Activated B cell treated with CpG ODN at 0.5 μM for 24 hours (primary cell): ENCODE measurements at regions not wholly inside any gene's neighbourhood (a gene's known extent, or its start where the extent isn't known, plus 50 kb on each side); places are given as distances from the start of the nearest gene placed in this dataset.

Experiments used
- ATAC-seq: fragments of 200-7000 bp; cut with Tn5 transposase; one replicate; pipeline ENCODE4 v1.10.0; 2021; ENCODE audit warnings: low read depth, mild to moderate bottlenecking, moderate library complexity
- CTCF ChIA-PET: fragments of 350-600 bp; sonication (Branson Sonifier 250); formaldehyde crosslinking; loops from one replicate; lab custom pipeline; 2021; ENCODE audit warnings: antibody characterized with exemption; lab: Charles Lee
- POLR2A ChIA-PET: fragments of 350-600 bp; sonication (Branson Sonifier 250); formaldehyde crosslinking; loops from one replicate; lab custom pipeline; 2021; ENCODE audit warnings: antibody characterized with exemption; lab: Charles Lee
- DNase-seq: peaks from one replicate; pipeline ENCODE4 v3.0.0; 2022
- H3K27ac Mint-ChIP-seq: one replicate; pipeline ENCODE4 v1.8.0; 2020; ENCODE audit warnings: mixed read lengths
- H3K27me3 Mint-ChIP-seq: one replicate; pipeline ENCODE4 v1.8.0; 2021; ENCODE audit warnings: mixed read lengths
- H3K36me3 Mint-ChIP-seq: one replicate; pipeline ENCODE4 v1.8.0; 2021; ENCODE audit warnings: low read depth, mixed read lengths
- H3K4me1 Mint-ChIP-seq: one replicate; pipeline ENCODE4 v1.8.0; 2021; ENCODE audit warnings: mixed read lengths
- H3K4me3 Mint-ChIP-seq: one replicate; pipeline ENCODE4 v1.8.0; 2020; ENCODE audit warnings: mild to moderate bottlenecking, mixed read lengths
- H3K9me3 Mint-ChIP-seq: one replicate; pipeline ENCODE4 v1.8.0; 2020; ENCODE audit warnings: mixed read lengths
- intact Hi-C: fragments of 100-400 bp; cut with micrococcal nuclease; formaldehyde crosslinking; loops from one replicate; pipeline ENCODE4 v1.15.1; 2024
- TF ChIP-seq, protein P1 (sequence below): fragments of 200-600 bp; IDR thresholded peaks from one replicate; pipeline ENCODE4 v1.8.0; 2022; ENCODE audit warnings: antibody characterized with exemption, mild to moderate bottlenecking

DNA sequence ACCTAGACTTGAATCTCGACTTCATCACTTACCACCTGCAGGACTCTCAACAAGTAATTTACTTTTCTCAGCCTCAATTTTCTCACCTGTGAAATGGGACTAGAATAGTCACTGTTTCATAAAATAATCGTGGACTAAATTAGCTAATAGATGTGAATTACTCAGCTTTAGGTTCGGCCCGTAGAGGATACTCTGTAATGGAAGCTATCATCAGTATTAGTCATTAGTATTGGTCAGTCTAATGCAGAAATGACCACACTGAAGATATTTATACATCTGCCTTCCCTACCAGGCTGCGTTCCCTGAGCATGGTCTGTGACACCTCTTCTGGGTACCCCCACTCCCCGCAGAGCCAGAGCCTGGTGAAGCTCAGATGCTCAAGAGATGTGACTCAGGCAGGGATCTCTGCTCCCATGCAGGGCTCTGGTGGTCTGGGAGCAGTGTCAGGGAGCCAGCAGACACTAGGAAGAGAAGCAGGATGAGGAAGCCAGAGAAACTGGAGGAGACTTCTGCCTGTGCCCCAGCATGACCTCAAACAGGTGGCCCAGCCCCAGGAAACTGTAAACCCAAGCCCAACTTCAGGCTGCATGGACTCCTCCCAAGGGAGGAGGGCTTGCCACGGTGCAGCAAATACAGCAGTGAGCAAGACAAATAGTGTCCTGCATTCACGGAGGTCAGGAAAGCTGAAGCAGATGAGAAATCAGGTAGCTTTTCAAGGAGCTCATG lies 88.0 kb upstream of the E2F8 start:
- ChIA-PET CTCF (interaction anchor here (0.6 kb wide), 1 partner anchor 525 kb away, joined by 3 read pairs; no protein-coding TSS in a partner anchor), POLR2A (no interaction called here)
- no peaks in the 10 kb centered on the region for H3K9me3 Mint-ChIP-seq
- TF ChIP-seq, protein P1, sequence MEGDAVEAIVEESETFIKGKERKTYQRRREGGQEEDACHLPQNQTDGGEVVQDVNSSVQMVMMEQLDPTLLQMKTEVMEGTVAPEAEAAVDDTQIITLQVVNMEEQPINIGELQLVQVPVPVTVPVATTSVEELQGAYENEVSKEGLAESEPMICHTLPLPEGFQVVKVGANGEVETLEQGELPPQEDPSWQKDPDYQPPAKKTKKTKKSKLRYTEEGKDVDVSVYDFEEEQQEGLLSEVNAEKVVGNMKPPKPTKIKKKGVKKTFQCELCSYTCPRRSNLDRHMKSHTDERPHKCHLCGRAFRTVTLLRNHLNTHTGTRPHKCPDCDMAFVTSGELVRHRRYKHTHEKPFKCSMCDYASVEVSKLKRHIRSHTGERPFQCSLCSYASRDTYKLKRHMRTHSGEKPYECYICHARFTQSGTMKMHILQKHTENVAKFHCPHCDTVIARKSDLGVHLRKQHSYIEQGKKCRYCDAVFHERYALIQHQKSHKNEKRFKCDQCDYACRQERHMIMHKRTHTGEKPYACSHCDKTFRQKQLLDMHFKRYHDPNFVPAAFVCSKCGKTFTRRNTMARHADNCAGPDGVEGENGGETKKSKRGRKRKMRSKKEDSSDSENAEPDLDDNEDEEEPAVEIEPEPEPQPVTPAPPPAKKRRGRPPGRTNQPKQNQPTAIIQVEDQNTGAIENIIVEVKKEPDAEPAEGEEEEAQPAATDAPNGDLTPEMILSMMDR, result no peak
- no peak overlapping the region for H3K27ac Mint-ChIP-seq
- H3K4me1 Mint-ChIP-seq, result no peaks in the 10 kb centered on the region
- no peaks in the 10 kb centered on the region for H3K36me3 Mint-ChIP-seq
- no peak for DNase-seq
- no peak overlapping the region for H3K4me3 Mint-ChIP-seq
- intact Hi-C loops, result loop anchor here (10.0 kb wide), 1 partner anchor 254 kb away; no protein-coding TSS in a partner anchor
- H3K27me3 Mint-ChIP-seq, result peaks cover 6% of the 10 kb centered on the region
- no peak for ATAC-seq

DNA sequence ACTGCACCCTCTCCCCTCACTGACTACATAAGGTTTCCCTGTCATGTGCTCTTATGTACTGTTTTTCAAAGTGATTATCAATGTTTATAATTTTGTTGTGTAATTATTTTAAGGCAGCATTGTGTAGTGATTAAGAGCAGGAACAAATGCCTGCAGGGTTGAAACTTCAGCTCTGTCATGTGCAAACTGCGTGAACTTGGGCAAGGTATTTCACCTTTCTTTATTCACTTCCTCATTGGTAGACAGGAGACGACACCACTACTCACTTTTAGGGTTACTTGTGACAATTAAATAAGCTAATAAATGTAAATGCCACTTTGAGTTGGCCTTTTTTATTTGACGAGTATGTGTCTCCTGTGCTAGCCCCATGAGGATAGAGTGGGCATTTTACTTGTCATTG lies 86.5 kb upstream of the E2F8 start:
- peaks cover 4% of the 10 kb centered on the region for H3K27me3 Mint-ChIP-seq
- TF ChIP-seq, protein P1, result no peak
- intact Hi-C loops, result loop anchor here (10.0 kb wide), 1 partner anchor 252 kb away; no protein-coding TSS in a partner anchor
- CTCF ChIA-PET, result no interaction called here
- no peaks in the 10 kb centered on the region for H3K4me1 Mint-ChIP-seq
- no peaks in the 10 kb centered on the region for H3K36me3 Mint-ChIP-seq
- no peaks in the 10 kb centered on the region for H3K9me3 Mint-ChIP-seq
- H3K4me3 Mint-ChIP-seq, result no peak overlapping the region
- DNase-seq (no peak), ATAC-seq (no peak)
- POLR2A ChIA-PET, result no interaction called here
- no peak overlapping the region for H3K27ac Mint-ChIP-seq

DNA sequence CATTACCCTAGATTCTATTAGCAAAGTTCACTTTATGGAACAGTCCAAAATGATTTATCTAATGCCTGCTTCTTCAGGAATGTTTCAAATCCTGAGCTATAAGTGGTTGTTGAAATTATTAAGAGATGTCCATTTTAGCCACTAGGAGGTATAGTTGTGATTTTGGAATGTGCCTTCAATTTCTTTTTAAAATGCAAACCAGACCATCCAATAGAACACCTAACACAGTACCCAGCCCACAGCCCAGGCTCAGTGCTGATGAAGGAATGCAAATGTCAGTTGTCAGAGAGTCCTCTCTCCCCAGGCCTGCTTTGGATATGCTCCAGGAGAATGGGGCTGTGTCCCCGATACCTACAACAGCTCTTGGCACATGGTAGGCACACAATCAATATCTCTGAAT lies 85.8 kb upstream of the E2F8 start:
- intact Hi-C loops, result loop anchor here (1.0 to 10.0 kb wide), 2 partner anchors 227 to 252 kb away; no protein-coding TSS in a partner anchor
- ChIA-PET CTCF (interaction anchor here (0.7 kb wide), 1 partner anchor 36 kb away, joined by 3 read pairs; no protein-coding TSS in a partner anchor), POLR2A (no interaction called here)
- H3K4me1 Mint-ChIP-seq, result no peaks in the 10 kb centered on the region
- DNase-seq, result no peak
- H3K27me3 Mint-ChIP-seq, result peaks cover 8% of the 10 kb centered on the region
- H3K36me3 Mint-ChIP-seq, result no peaks in the 10 kb centered on the region
- TF ChIP-seq, protein P1, result no peak
- no peak overlapping the region for H3K27ac Mint-ChIP-seq
- H3K4me3 Mint-ChIP-seq, result no peak overlapping the region
- no peak for ATAC-seq
- no peaks in the 10 kb centered on the region for H3K9me3 Mint-ChIP-seq

DNA sequence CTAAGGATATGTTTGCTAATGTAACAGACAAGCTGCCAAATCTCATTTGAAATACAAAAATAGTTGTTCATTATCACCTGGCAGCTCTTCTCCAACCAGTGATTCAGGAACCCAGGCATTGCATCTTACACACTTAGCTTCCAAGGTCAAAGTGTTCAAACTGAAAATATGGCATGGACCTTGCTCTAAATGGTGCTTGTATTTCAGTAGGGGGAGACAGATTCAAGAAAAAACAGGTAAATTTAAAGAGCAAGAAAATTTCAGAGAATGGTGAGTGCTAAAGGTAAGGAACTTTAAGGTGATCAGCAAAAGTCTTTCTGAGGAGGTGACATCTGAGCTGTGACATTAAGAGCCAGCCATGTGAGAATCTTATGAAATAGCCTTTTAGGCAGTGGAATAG lies 82.8 kb upstream of the E2F8 start:
- TF ChIP-seq, protein P1, result no peak
- CTCF ChIA-PET, result interaction anchor here (0.9 kb wide), 1 partner anchor 229 kb away, joined by 3 read pairs; no protein-coding TSS in a partner anchor
- intact Hi-C loops, result loop anchor here (10.0 kb wide), 1 partner anchor 249 kb away; no protein-coding TSS in a partner anchor
- ATAC-seq, result no peak
- no peaks in the 10 kb centered on the region for H3K36me3 Mint-ChIP-seq
- no peak overlapping the region for H3K27ac Mint-ChIP-seq
- POLR2A ChIA-PET, result no interaction called here
- H3K9me3 Mint-ChIP-seq, result no peaks in the 10 kb centered on the region
- H3K4me1 Mint-ChIP-seq, result no peaks in the 10 kb centered on the region
- no peak overlapping the region for H3K4me3 Mint-ChIP-seq
- no peak for DNase-seq
- H3K27me3 Mint-ChIP-seq, result peaks cover 12% of the 10 kb centered on the region

DNA sequence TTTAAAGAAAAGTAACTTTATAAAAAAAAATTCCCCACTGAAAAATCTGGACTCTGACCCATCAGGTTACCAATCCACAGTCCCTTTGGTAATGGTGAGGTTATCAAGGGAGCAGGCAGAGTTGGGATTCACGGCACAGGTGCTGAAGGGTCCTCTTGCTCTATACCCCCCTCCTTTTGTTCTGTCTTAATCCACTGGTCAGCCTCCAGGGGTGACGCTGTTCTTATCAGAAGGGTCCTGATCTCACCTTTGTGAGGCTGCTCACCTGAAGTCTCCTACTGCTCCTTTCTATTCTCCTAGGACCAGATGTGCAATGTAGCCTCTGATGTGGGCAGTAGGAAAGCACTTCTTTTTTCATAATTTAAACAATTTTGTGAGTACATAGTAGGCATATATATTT lies 80.6 kb upstream of the E2F8 start:
- no peak for DNase-seq
- TF ChIP-seq, protein P1, result no peak
- Mint-ChIP-seq H3K27me3 (peaks cover 12% of the 10 kb centered on the region), H3K9me3 (no peaks in the 10 kb centered on the region), H3K36me3 (no peaks in the 10 kb centered on the region), H3K27ac (no peak overlapping the region), H3K4me3 (no peak overlapping the region), H3K4me1 (no peaks in the 10 kb centered on the region)
- CTCF ChIA-PET, result no interaction called here
- POLR2A ChIA-PET, result no interaction called here
- intact Hi-C loops, result loop anchor here (10.0 kb wide), 1 partner anchor 247 kb away; no protein-coding TSS in a partner anchor
- ATAC-seq, result no peak
